HG03342 (cell line): ENCODE measurements at regions not wholly inside any gene's neighbourhood (a gene's known extent, or its start where the extent isn't known, plus 50 kb on each side); places are given as distances from the start of the nearest gene placed in this dataset.
A peak's percentile ranks its signal among the peaks of the same experiment; 100 is the strongest.
"Not testable (repeated sequence)": the region's sequence is repeated elsewhere in the genome, so short reads cannot be mapped to it uniquely, and the experiment has no call there.

Experiments
- ATAC-seq: cut with Tn5 transposase; IDR thresholded peaks from one replicate; pipeline ENCODE4 v1.9.1; 2021; ENCODE audit warnings: mild to moderate bottlenecking, moderate library complexity; ENCODE audit not compliant: unreplicated experiment

- ATAC-seq = not testable (repeated sequence)
Measured at GRCh38 chr7:55743454-55743717, 119.2 kb downstream of the SEPTIN14 start.

DNA sequence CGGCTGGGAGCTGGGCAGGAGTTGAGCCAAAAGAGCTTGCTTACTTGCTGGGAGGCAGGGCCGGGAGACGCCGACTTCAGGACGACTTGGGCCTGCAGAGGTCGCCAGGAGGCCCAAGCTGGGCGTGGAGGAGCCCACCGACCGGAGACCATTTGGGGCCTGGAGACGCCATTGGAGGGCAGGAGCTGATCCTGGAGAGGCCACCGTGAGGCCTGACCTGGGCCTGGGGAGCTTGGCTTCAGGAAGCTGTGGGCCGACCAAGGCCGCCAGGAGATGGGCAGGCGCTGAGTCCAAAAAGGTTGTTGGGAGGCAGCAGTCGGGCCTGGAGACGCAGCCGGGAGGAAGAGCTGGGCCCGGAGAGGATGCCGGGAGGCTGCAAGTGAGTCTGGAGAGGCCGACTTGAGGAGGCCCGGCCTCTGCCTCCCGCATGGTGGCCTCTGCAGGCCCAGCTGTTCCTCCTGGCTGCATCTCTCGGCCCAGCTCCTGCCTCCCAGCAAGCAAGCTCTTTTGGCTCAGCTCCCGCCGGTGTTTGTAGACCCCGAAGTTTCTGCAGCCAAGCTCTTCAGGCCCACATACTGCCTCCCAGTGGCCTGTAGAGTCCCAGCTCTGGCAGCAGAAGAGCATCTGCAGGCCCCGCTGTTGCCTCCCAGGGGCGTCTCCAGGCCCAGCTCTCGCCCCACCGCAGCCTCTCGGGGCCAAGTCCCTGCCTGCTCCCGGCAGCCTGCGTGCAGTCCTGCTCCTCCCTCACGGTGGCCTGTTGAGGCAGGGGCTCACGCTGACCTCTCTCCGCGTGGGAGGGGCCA, 119.7 kb downstream of the SEPTIN14 start:
- ATAC-seq = not testable (repeated sequence)

- ATAC-seq = not testable (repeated sequence)
Measured at GRCh38 chr7:55741721-55742631, 120.6 kb downstream of the SEPTIN14 start.

DNA sequence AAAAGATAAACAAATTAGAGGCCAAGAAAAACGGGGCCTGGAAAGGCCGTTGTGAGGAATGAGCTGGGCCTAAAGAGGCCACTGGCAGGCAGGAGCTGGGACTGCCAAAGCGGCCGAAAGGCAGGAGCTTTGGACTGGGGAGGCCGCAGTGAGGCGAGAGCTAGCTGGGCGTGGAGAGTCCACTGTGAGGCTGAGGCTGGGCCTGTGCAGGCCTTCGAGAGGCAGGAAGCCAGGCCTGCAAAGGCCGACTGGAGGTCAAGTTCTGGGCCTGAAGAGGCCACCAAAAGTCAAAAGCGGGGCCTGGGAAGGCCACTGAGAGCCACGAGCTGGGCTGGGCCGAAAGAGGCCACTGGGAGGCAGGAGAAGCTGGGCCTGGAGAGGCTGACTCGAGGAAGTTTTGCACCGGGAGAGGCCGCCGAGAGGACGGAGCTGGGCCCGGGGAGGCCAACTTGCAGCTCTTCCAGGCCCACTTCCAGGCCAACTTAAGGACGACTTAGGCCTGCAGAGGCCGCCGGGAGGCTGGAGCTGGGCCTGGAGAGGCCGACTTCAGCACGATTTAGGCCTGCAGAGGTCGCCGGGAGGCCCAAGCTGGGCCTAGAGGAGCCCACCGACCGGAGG, 121.8 kb downstream of the SEPTIN14 start:
- ATAC-seq = not testable (repeated sequence)

DNA sequence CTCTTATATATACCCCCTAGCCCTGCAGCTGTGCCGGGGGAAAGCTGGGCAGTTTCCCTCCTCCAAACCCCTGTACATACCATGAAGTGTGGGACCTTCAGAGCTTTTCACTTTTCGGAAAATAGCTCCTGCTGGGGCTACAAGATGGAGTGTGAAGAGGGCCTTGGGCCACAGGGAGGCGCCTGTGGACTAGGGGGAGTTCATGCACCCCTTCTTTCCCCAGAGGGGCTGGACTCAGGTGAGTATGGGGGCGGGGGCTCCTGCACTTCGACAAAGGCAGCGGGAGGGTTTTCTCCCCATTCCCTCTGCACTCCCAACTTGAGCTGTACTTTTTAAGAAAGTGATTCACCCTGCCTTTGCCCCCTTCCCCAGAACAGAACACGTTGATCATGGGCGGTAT, 122.5 kb downstream of the SEPTIN14 start:
- ATAC-seq = not testable (repeated sequence)

DNA sequence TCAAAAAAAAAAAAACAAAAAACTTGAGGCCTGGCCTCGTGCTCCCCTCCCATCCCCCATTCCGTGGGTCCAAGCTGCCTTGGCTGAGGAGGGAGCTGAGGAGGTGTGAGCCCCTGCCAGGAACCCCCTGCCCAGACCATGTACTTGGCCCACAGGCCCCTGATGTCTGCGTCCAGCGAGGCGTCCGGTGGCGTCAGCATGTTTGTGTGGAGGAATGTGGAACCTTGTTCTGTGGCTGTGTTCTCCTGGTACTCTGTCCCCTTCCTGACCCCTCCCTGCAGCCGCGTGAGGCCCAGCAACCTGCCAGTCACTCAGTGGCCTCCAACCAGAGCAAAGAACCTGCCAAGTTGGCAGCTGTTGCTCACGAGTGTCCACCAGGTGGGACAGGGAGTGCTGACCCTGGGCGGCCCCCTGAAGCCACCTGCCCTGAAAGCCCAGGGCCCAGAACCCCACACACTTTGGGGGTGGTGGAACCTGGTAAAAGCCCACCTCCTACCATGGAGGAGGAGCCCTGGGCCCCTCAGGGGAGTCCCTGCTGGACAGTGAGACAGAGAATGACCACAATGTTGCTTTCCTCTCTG, 125.8 kb downstream of the SEPTIN14 start:
- not testable (repeated sequence) for ATAC-seq

GRCh38 chr7:55733241-55734140, 129.1 kb downstream of the SEPTIN14 start:
- no peak for ATAC-seq

- no peak for ATAC-seq
Measured at GRCh38 chr7:55731931-55732330, 130.6 kb downstream of the SEPTIN14 start.

GRCh38 chr7:55730197-55730596, 132.4 kb downstream of the SEPTIN14 start:
- no peak for ATAC-seq

GRCh38 chr7:55723621-55723941, 139.0 kb downstream of the SEPTIN14 start:
- ATAC-seq = no peak

DNA sequence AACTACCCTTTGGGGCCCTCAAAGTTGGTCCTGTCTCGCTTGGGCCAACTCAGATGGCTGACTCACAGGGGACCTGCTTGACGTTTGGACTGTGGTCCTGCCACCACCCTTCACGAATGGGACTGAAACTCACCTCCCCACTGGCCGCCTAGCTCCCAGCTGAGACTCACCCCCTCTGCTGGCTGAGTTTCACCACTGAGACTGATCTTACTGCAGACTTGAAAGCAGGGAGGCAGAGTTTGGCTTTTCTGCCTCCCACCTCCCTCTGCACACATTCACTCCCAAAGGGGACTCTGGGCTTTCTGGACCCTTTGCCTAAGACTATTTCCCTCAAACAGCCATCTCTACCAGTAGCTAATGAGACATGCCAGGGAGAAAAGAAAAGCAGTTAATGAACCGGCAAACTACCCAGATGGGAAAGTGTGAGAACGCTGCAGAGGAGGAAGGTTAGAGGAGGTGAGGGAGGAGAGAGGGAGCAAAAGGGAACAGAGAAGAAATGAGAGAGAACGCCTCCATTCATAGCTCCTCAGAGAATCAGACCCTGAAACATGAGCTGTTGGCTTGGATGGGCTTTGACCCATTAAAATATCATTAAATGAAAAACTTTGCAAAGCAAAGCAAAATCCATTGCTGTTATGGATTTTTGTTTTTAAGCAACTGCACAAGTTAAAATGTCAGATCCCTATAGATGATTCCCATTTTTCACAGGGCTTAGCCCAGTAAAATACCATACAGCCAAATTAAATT, 139.5 kb downstream of the SEPTIN14 start:
- ATAC-seq = peak; percentile 99

- ATAC-seq = not testable (repeated sequence)
Measured at GRCh38 chr7:55721004-55721403, 141.5 kb downstream of the SEPTIN14 start.

- ATAC-seq = not testable (repeated sequence)
Measured at GRCh38 chr7:55715247-55715867, 143.1 kb upstream of the VOPP1 start.

DNA sequence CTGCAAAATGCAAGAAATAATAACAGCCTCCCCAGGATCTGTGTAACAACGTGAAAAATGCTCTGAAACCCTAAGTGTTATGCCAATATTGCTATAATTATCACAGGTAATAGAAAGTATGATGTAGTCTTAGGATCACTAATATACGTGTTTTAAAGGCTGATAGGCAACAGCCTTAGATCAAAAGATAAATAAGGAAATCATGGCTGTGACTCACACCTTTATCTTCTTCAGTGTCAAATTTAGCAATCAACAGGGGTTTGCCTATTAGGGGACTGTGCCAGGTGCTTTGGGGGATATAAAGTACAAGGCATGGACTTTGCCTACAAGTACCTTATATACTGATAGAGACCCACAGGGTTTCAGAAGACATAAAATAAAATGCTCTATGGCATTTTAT, 142.1 kb upstream of the VOPP1 start:
- ATAC-seq = not testable (repeated sequence)

DNA sequence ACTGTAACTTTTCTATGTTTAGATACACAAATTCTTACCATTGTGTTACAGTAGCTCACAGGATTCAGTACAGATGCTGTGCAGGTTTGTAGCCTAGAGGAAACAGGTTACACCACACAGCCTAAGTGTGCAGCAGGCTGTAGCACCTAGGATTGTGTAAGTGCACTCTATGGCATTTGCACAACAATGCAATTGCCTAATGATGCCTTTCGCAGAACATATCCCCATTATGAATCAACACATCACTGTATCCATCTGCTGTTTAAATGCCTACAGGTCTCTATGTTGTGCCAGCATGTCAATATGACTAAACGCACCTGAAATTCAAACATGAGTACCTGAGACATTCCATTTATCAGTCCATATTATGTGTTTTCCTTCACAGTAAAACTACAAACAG, 138.0 kb upstream of the VOPP1 start:
- ATAC-seq = not testable (repeated sequence)

DNA sequence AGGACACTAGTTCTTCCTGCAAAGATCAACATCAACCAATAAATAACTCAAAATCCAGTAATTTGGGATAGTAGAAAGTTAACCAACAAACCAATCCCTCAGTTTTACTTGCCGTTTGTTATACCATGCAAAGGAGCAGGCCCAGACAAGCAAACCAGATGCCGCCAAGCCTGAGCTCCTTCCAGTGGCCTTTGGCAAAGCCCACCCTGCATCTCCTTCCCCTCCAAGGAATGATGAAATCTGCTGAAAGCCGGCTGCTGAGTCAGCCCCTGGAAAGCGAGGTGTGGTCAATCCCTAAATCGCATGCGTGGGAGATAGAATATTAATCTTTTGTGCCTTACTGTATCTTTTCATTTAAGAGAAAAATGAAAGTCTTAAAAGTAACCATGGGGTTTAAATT, 135.7 kb upstream of the VOPP1 start:
- ATAC-seq = not testable (repeated sequence)

GRCh38 chr7:55707410-55707809, 135.1 kb upstream of the VOPP1 start:
- not testable (repeated sequence) for ATAC-seq

GRCh38 chr7:55706451-55707195, 134.3 kb upstream of the VOPP1 start:
- ATAC-seq = not testable (repeated sequence)
